Panc1 (cell line): ENCODE measurements at regions not wholly inside any gene's neighbourhood (a gene's known extent, or its start where the extent isn't known, plus 50 kb on each side); places are given as distances from the start of the nearest gene placed in this dataset.

ENCODE experiments used
- ATAC-seq: fragments of 200-7000 bp; cut with Tn5 transposase; 2 replicates; pipeline ENCODE4 v1.9.1; 2020; ENCODE audit warnings: mild to moderate bottlenecking, moderate library complexity
- BruUV-seq: library from RNA; stranded (reverse); fragments of 400-500 nt; replicated peaks from 2 replicates; lab custom pipeline; 2021; lab: Mats Ljungman, UMichigan
- CTCF ChIA-PET: fragments of 300-600 bp; sonication (Branson Sonifier 250); formaldehyde crosslinking; loops from one replicate; lab custom pipeline; 2022; ENCODE audit warnings: antibody characterized with exemption; lab: Charles Lee
- POLR2A ChIA-PET: fragments of 300-600 bp; sonication (Branson Sonifier 250); formaldehyde crosslinking; loops from one replicate; lab custom pipeline; 2022; ENCODE audit warnings: antibody characterized with exemption; lab: Charles Lee
- DNase-seq: peaks from one replicate; pipeline ENCODE4 v3.0.0-alpha.2; 2010; ENCODE audit warnings: low read depth, low spot score
- H3K27ac ChIP-seq: 2 replicates; pipeline ENCODE4 v1.5.1; 2011; ENCODE audit warnings: mild to moderate bottlenecking, low read length, inconsistent platforms
- H3K27me3 ChIP-seq: fragments of 200-500 bp; sonication (Bioruptor generic); 2 replicates; pipeline ENCODE4 v1.6.0; 2014; ENCODE audit warnings: low read length, inconsistent platforms; ENCODE audit not compliant: control insufficient read depth, insufficient read depth
- H3K36me3 ChIP-seq: fragments of 200-500 bp; sonication (Bioruptor generic); 2 replicates; pipeline ENCODE4 v1.5.1; 2014; ENCODE audit warnings: inconsistent platforms, mild to moderate bottlenecking, low read length, moderate library complexity; ENCODE audit not compliant: control insufficient read depth, insufficient read depth
- H3K4me1 ChIP-seq: 2 replicates; pipeline ENCODE4 v1.5.1; 2011; ENCODE audit warnings: inconsistent platforms, mild to moderate bottlenecking, low read length, moderate library complexity; ENCODE audit not compliant: control insufficient read depth, insufficient read depth
- H3K4me3 ChIP-seq, 2 experiments: 2 replicates each; pipeline ENCODE4 v1.5.1; 2011 to 2012; ENCODE audit warnings: low read depth in 2 of 2, low read length in 2 of 2, mild to moderate bottlenecking in 2 of 2, inconsistent platforms in 1 of 2, moderate library complexity in 1 of 2
- H3K9me3 ChIP-seq: fragments of 200-500 bp; sonication (Bioruptor generic); 2 replicates; pipeline ENCODE4 v1.5.1; 2014; ENCODE audit warnings: low read depth, mild to moderate bottlenecking, inconsistent platforms, low read length, moderate library complexity; ENCODE audit not compliant: control insufficient read depth, insufficient read depth
- POLR2AphosphoS5 ChIP-seq: IDR thresholded peaks from 2 replicates; pipeline ENCODE4 v1.6.1; 2012; ENCODE audit warnings: mild to moderate bottlenecking, low read depth, low read length, moderate library complexity
- SIN3A ChIP-seq: IDR thresholded peaks from 2 replicates; pipeline ENCODE4 v1.6.1; 2012; ENCODE audit warnings: low read depth, mild to moderate bottlenecking, low read length, moderate library complexity, borderline replicate concordance; ENCODE audit not compliant: insufficient read depth
- TCF7L2 ChIP-seq: IDR thresholded peaks from 2 replicates; pipeline ENCODE4 v1.6.1; 2011; ENCODE audit warnings: mild to moderate bottlenecking, low read depth, low read length, inconsistent platforms
- in situ Hi-C: cut with HindIII; loops from 2 replicates; pipeline ENCODE4 v1.10.0; 2016; ENCODE audit warnings: low sequenced_read_pairs, low pct_unique_long_range_greater_than_20kb
- intact Hi-C: fragments of 100-400 bp; cut with micrococcal nuclease; formaldehyde crosslinking; loops from one replicate; pipeline ENCODE4 v1.10.0; 2022; ENCODE audit not compliant: unreplicated experiment
- TF ChIP-seq, protein P1 (sequence below), 2 experiments: IDR thresholded peaks; 2 replicates each; pipeline ENCODE4 v1.6.1; 2011 to 2012; ENCODE audit warnings: low read depth in 2 of 2, control low read depth in 1 of 2, low read length in 1 of 2, mild to moderate bottlenecking in 1 of 2, moderate library complexity in 1 of 2; ENCODE audit not compliant: insufficient read depth in 1 of 2
- TF ChIP-seq, protein P2 (sequence below): fragments of 450-650 bp; IDR thresholded peaks from 2 replicates; pipeline ENCODE4 v1.5.1; 2017; ENCODE audit warnings: mild to moderate bottlenecking

DNA sequence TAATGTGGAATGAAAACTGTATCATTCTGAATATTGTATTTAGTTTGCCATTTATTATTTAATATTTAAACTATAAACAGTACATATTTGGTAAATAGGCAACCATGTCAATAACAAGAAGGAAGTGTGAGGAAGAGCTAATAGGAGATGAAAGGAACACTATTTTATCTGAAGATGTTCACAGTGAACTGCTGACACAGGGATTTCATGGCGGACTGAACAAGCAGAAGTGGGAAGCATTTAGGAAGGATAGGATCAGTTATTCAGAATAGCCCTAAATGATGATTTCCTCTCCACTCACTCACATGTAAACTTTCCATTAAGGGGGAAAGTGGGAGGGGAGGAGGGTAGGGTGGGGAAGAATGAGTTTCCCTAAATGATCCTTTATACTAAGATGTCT is 682.4 kb downstream of the TOX3 start:
- no TSS peak for BruUV-seq
- ChIA-PET CTCF (no interaction called here), POLR2A (no interaction called here)
- intact Hi-C loops (no loop called here), in situ Hi-C loops (no loop called here)
- DNase-seq: no peak
- no peaks in the 10 kb centered on the region for H3K4me1 ChIP-seq
- no peaks in the 10 kb centered on the region for H3K9me3 ChIP-seq
- no peak overlapping the region for H3K27ac ChIP-seq
- H3K36me3 ChIP-seq: no peaks in the 10 kb centered on the region
- no peak for ATAC-seq
- TF ChIP-seq SIN3A (no peak), POLR2AphosphoS5 (no peak), TCF7L2 (no peak)
- TF ChIP-seq, protein P1, sequence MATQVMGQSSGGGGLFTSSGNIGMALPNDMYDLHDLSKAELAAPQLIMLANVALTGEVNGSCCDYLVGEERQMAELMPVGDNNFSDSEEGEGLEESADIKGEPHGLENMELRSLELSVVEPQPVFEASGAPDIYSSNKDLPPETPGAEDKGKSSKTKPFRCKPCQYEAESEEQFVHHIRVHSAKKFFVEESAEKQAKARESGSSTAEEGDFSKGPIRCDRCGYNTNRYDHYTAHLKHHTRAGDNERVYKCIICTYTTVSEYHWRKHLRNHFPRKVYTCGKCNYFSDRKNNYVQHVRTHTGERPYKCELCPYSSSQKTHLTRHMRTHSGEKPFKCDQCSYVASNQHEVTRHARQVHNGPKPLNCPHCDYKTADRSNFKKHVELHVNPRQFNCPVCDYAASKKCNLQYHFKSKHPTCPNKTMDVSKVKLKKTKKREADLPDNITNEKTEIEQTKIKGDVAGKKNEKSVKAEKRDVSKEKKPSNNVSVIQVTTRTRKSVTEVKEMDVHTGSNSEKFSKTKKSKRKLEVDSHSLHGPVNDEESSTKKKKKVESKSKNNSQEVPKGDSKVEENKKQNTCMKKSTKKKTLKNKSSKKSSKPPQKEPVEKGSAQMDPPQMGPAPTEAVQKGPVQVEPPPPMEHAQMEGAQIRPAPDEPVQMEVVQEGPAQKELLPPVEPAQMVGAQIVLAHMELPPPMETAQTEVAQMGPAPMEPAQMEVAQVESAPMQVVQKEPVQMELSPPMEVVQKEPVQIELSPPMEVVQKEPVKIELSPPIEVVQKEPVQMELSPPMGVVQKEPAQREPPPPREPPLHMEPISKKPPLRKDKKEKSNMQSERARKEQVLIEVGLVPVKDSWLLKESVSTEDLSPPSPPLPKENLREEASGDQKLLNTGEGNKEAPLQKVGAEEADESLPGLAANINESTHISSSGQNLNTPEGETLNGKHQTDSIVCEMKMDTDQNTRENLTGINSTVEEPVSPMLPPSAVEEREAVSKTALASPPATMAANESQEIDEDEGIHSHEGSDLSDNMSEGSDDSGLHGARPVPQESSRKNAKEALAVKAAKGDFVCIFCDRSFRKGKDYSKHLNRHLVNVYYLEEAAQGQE (IDR thresholded peaks at IDR 0.05; ENCODE audit: insufficient read depth in 1 of 2, low read depth in 2 of 2, low read length in 1 of 2): no peak
- TF ChIP-seq, protein P2, sequence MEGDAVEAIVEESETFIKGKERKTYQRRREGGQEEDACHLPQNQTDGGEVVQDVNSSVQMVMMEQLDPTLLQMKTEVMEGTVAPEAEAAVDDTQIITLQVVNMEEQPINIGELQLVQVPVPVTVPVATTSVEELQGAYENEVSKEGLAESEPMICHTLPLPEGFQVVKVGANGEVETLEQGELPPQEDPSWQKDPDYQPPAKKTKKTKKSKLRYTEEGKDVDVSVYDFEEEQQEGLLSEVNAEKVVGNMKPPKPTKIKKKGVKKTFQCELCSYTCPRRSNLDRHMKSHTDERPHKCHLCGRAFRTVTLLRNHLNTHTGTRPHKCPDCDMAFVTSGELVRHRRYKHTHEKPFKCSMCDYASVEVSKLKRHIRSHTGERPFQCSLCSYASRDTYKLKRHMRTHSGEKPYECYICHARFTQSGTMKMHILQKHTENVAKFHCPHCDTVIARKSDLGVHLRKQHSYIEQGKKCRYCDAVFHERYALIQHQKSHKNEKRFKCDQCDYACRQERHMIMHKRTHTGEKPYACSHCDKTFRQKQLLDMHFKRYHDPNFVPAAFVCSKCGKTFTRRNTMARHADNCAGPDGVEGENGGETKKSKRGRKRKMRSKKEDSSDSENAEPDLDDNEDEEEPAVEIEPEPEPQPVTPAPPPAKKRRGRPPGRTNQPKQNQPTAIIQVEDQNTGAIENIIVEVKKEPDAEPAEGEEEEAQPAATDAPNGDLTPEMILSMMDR: no peak
- no peaks in the 10 kb centered on the region for H3K27me3 ChIP-seq
- no peak overlapping the region for H3K4me3 ChIP-seq

DNA sequence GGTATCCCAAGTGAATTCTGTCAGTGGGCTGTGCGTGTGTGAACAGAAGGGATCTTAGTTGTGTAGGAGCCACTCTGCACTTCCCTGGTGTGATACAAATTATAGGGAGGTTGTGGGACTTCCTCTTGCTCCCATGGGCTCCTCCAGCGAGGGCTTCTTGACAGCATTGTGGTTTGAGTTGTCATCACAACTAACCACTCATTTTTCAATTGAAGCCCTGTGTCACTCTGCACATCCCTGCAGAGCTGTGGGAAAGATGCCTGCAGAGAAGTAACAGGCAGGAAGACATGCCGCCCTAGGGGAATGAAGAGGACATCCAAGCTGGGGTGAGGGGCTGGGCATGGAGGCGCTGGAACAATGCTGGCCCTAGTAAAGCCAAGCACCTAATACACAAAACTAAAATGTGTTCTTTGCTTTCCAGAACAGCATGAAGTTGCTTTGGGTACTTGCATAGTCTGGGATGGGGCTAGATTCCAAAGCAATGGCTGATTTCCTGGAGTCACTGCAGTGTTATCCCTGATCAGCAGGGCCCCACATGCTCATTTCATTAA is 692.5 kb downstream of the TOX3 start:
- Histone ChIP-seq H3K4me1 (no peaks in the 10 kb centered on the region), H3K9me3 (no peaks in the 10 kb centered on the region), H3K27ac (no peak overlapping the region), H3K36me3 (no peaks in the 10 kb centered on the region), H3K27me3 (no peaks in the 10 kb centered on the region), H3K4me3 (no peak overlapping the region)
- in situ Hi-C loops (no loop called here), intact Hi-C loops (no loop called here)
- ChIA-PET POLR2A (no interaction called here), CTCF (no interaction called here)
- DNase-seq (no peak), ATAC-seq (no peak)
- TF ChIP-seq, protein P1 (IDR thresholded peaks at IDR 0.05; ENCODE audit: insufficient read depth in 1 of 2, low read depth in 2 of 2, low read length in 1 of 2): no peak
- no peak for TF ChIP-seq SIN3A
- no peak for TF ChIP-seq TCF7L2
- TF ChIP-seq, protein P2: no peak
- no peak for TF ChIP-seq POLR2AphosphoS5
- BruUV-seq: no TSS peak
